Neural cell (in vitro differentiated cells): ENCODE measurements at regions not wholly inside any gene's neighbourhood (a gene's known extent, or its start where the extent isn't known, plus 50 kb on each side); places are given as distances from the start of the nearest gene placed in this dataset.
A peak's percentile ranks its signal among the peaks of the same experiment; 100 is the strongest.

Experiments
- H2AFZ ChIP-seq: fragments of 200-600, 300-800 bp; sonication (generic), shearing (Covaris generic); 2 replicates; pipeline ENCODE4 v1.6.0; 2014; ENCODE audit warnings: low read depth, mild to moderate bottlenecking, antibody characterized with exemption, low read length, moderate library complexity
- H3F3A ChIP-seq: fragments of 200-600 bp; shearing (Covaris generic); 2 replicates; pipeline ENCODE4 v1.6.1; 2016; ENCODE audit warnings: mild to moderate bottlenecking, moderate library complexity, mixed read lengths, antibody characterized with exemption, low read length; ENCODE audit not compliant: insufficient read depth, poor library complexity, severe bottlenecking
- H3K27ac ChIP-seq: fragments of 200-600, 300-800 bp; sonication (generic), shearing (Covaris generic); 2 replicates; pipeline ENCODE4 v1.5.1; 2014; ENCODE audit warnings: mild to moderate bottlenecking, low read length, moderate library complexity
- H3K27me3 ChIP-seq: fragments of 300-800, 200-600 bp; sonication (generic), shearing (Covaris generic); 2 replicates; pipeline ENCODE4 v1.6.0; 2014; ENCODE audit warnings: mild to moderate bottlenecking, low read depth, low read length, moderate library complexity; ENCODE audit not compliant: insufficient read depth
- H3K36me3 ChIP-seq: fragments of 300-800, 200-600 bp; sonication (generic), shearing (Covaris generic); 2 replicates; pipeline ENCODE4 v1.5.1; 2014; ENCODE audit warnings: mild to moderate bottlenecking, antibody characterized with exemption, low read length, moderate library complexity; ENCODE audit not compliant: insufficient read depth
- H3K4me2 ChIP-seq: fragments of 300-800, 200-600 bp; sonication (generic), shearing (Covaris generic); 2 replicates; pipeline ENCODE4 v1.6.0; 2014; ENCODE audit warnings: mild to moderate bottlenecking, low read length
- H3K4me3 ChIP-seq: fragments of 300-800, 200-600 bp; sonication (generic), shearing (Covaris generic); 2 replicates; pipeline ENCODE4 v1.5.1; 2014; ENCODE audit warnings: mild to moderate bottlenecking, low read length, moderate library complexity
- H3K79me2 ChIP-seq: fragments of 200-600 bp; shearing (Covaris generic); replicated peaks from 2 replicates; pipeline ENCODE4 v1.6.0; 2014; ENCODE audit warnings: mild to moderate bottlenecking, low read length, moderate library complexity; ENCODE audit not compliant: insufficient read depth
- H3K9ac ChIP-seq: fragments of 300-800, 200-600 bp; sonication (generic), shearing (Covaris generic); 2 replicates; pipeline ENCODE4 v1.6.1; 2016; ENCODE audit warnings: mild to moderate bottlenecking, low read length, mixed read lengths
- H3K9me2 ChIP-seq: fragments of 200-600 bp; shearing (Covaris generic); 2 replicates; pipeline ENCODE4 v1.6.1; 2016; ENCODE audit warnings: mild to moderate bottlenecking, low read length, mixed read lengths; ENCODE audit not compliant: insufficient read depth
- H3K9me3 ChIP-seq: fragments of 200-600, 300-800 bp; sonication (generic), shearing (Covaris generic); 2 replicates; pipeline ENCODE4 v1.6.1; 2016; ENCODE audit warnings: mild to moderate bottlenecking, mixed run types, low read length, moderate library complexity, mixed read lengths
- H4K20me1 ChIP-seq: fragments of 200-600 bp; shearing (Covaris generic); 2 replicates; pipeline ENCODE4 v1.6.1; 2016; ENCODE audit warnings: mild to moderate bottlenecking, mixed run types; ENCODE audit not compliant: insufficient read depth
- CTCF ChIP-seq: fragments of 450-650 bp; IDR thresholded peaks from 2 replicates; pipeline ENCODE4 v1.5.1; 2014; ENCODE audit warnings: antibody characterized with exemption, mild to moderate bottlenecking, moderate library complexity; ENCODE audit not compliant: poor library complexity, severe bottlenecking
- EP300 ChIP-seq: fragments of 450-650 bp; conservative IDR thresholded peaks from 2 replicates; pipeline ENCODE4 v1.6.1; 2014; ENCODE audit warnings: antibody characterized with exemption, mild to moderate bottlenecking, moderate library complexity; ENCODE audit not compliant: poor library complexity, severe bottlenecking
- MXI1 ChIP-seq: fragments of 450-650 bp; conservative IDR thresholded peaks from 2 replicates; pipeline ENCODE4 v1.6.1; 2014; ENCODE audit warnings: antibody characterized with exemption, mild to moderate bottlenecking; ENCODE audit not compliant: poor library complexity, severe bottlenecking
- POLR2AphosphoS5 ChIP-seq: IDR thresholded peaks from 2 replicates; pipeline ENCODE4 v1.6.1; 2012
- RAD21 ChIP-seq: fragments of 450-650 bp; conservative IDR thresholded peaks from 2 replicates; pipeline ENCODE4 v1.6.1; 2014; ENCODE audit warnings: antibody characterized with exemption, mild to moderate bottlenecking, moderate library complexity
- REST ChIP-seq: IDR thresholded peaks from 2 replicates; pipeline ENCODE4 v1.6.1; 2012; ENCODE audit warnings: borderline replicate concordance
- SMC3 ChIP-seq: fragments of 450-650 bp; conservative IDR thresholded peaks from 2 replicates; pipeline ENCODE4 v1.6.1; 2014; ENCODE audit warnings: antibody characterized with exemption, mild to moderate bottlenecking, moderate library complexity; ENCODE audit not compliant: poor library complexity
- TAF1 ChIP-seq: IDR thresholded peaks from 2 replicates; pipeline ENCODE4 v1.6.1; 2012; ENCODE audit warnings: low read depth

- Histone ChIP-seq H4K20me1 (no peaks in the 10 kb centered on the region), H3K4me3 (peak overlapping the region; percentile 88)
These were observed 112.0 kb upstream of the BEND6 start for GRCh38 chr6:56842686-56843475.

GRCh38 chr6:56841751-56842150, 113.2 kb upstream of the BEND6 start:
- no peaks in the 10 kb centered on the region for H4K20me1 ChIP-seq
- H3F3A ChIP-seq: no peaks in the 10 kb centered on the region
- H3K36me3 ChIP-seq: no peaks in the 10 kb centered on the region
- H3K9me3 ChIP-seq: no peaks in the 10 kb centered on the region
- peak overlapping the region; percentile 88 for H3K4me3 ChIP-seq
- TF ChIP-seq TAF1 (no peak), POLR2AphosphoS5 (no peak), REST (no peak), MXI1 (no peak), CTCF (no peak), SMC3 (no peak)
- H3K9ac ChIP-seq: peak overlapping the region; percentile 87
- H3K27ac ChIP-seq: peak overlapping the region; percentile 79
- H3K9me2 ChIP-seq: no peaks in the 10 kb centered on the region
- no peak overlapping the region for H2AFZ ChIP-seq
- H3K4me2 ChIP-seq: peak overlapping the region; percentile 90
- H3K79me2 ChIP-seq: peaks cover 49% of the 10 kb centered on the region
- no peaks in the 10 kb centered on the region for H3K27me3 ChIP-seq

More at GRCh38 chr6:56842686-56843475, 112.0 kb upstream of the BEND6 start:
- Histone ChIP-seq H3K27ac (peak overlapping the region; percentile 79), H3K36me3 (no peaks in the 10 kb centered on the region), H3K9me2 (no peaks in the 10 kb centered on the region), H3K79me2 (peaks cover 45% of the 10 kb centered on the region), H2AFZ (peak overlapping the region; percentile 42), H3K9ac (peak overlapping the region; percentile 87), H3K4me2 (peak overlapping the region; percentile 90), H3K27me3 (no peaks in the 10 kb centered on the region), H3F3A (no peaks in the 10 kb centered on the region), H3K9me3 (no peaks in the 10 kb centered on the region)
- TF ChIP-seq POLR2AphosphoS5 (no peak), RAD21 (no peak), MXI1 (peak; percentile 56), EP300 (no peak), SMC3 (no peak), REST (no peak), TAF1 (peak; percentile 56)
